ENCODE measurements at regions not wholly inside any gene's neighbourhood (a gene's known extent, or its start where the extent isn't known, plus 50 kb on each side); places are given as distances from the start of the nearest gene placed in this dataset.

- no peak for TF ChIP-seq CTCF (IDR thresholded peaks at IDR 0.05 in 8 of 11, conservative IDR thresholded peaks at IDR 0.05 in 3 of 11)
- TF ChIP-seq POLR2A (IDR thresholded peaks at IDR 0.05), result no peak
- TF ChIP-seq POLR2AphosphoS5 (IDR thresholded peaks at IDR 0.05), result no peak
Observed at GRCh38 chr9:129323376-129323998, 145.4 kb upstream of the IER5L start.
